Trophoblast cell (in vitro differentiated cells and primary cell): ENCODE measurements at regions not wholly inside any gene's neighbourhood (a gene's known extent, or its start where the extent isn't known, plus 50 kb on each side); places are given as distances from the start of the nearest gene placed in this dataset.

ENCODE experiments used
- DNase-seq, 2 donors: peaks; one replicate each; pipeline ENCODE4 v3.0.0-alpha.2; 2016
- H2AFZ ChIP-seq: 2 replicates; pipeline ENCODE4 v1.6.1; 2013; ENCODE audit warnings: low read length, moderate library complexity, mild to moderate bottlenecking; ENCODE audit not compliant: insufficient read depth, poor library complexity
- H2AK5ac ChIP-seq: 2 replicates; pipeline ENCODE4 v1.6.1; 2013; ENCODE audit warnings: mild to moderate bottlenecking, low read length
- H2BK120ac ChIP-seq: 2 replicates; pipeline ENCODE4 v1.6.1; 2013; ENCODE audit warnings: low read length, mild to moderate bottlenecking, moderate library complexity; ENCODE audit not compliant: insufficient read depth, poor library complexity
- H2BK12ac ChIP-seq: 2 replicates; pipeline ENCODE4 v1.6.1; 2013; ENCODE audit warnings: mild to moderate bottlenecking, low read length, moderate library complexity
- H2BK5ac ChIP-seq: 2 replicates; pipeline ENCODE4 v1.6.1; 2013; ENCODE audit warnings: low read length, low read depth, moderate library complexity, mild to moderate bottlenecking; ENCODE audit not compliant: poor library complexity
- H3K14ac ChIP-seq: 2 replicates; pipeline ENCODE4 v1.6.1; 2013; ENCODE audit warnings: mild to moderate bottlenecking, low read length
- H3K18ac ChIP-seq: 2 replicates; pipeline ENCODE4 v1.6.1; 2013; ENCODE audit warnings: mild to moderate bottlenecking, low read length
- H3K23ac ChIP-seq: 2 replicates; pipeline ENCODE4 v1.6.1; 2013; ENCODE audit warnings: low read length
- H3K27ac ChIP-seq: 2 replicates; pipeline ENCODE4 v1.5.1; 2013; ENCODE audit warnings: low read depth, mild to moderate bottlenecking, inconsistent platforms, low read length, moderate library complexity
- H3K27me3 ChIP-seq: 2 replicates; pipeline ENCODE4 v1.6.1; 2013; ENCODE audit warnings: inconsistent platforms, mild to moderate bottlenecking, low read length, moderate library complexity; ENCODE audit not compliant: insufficient read depth
- H3K36me3 ChIP-seq, 2 experiments: 1 replicate in 1 of 2; 2 replicates in 1 of 2; pipeline ENCODE4 v1.6.1; 2013; ENCODE audit warnings: low read length in 2 of 2, mild to moderate bottlenecking in 2 of 2, moderate library complexity in 1 of 2; ENCODE audit not compliant: insufficient read depth in 2 of 2, control insufficient read depth in 1 of 2
- H3K4ac ChIP-seq: 2 replicates; pipeline ENCODE4 v1.6.1; 2013; ENCODE audit warnings: low read depth, mild to moderate bottlenecking, low read length, moderate library complexity
- H3K4me1 ChIP-seq, 2 experiments: 1 replicate in 1 of 2; 2 replicates in 1 of 2; pipeline ENCODE4 v1.6.1; 2013; ENCODE audit warnings: low read length in 2 of 2, mild to moderate bottlenecking in 2 of 2, moderate library complexity in 1 of 2; ENCODE audit not compliant: insufficient read depth in 2 of 2, control insufficient read depth in 1 of 2
- H3K4me2 ChIP-seq: 2 replicates; pipeline ENCODE4 v1.6.1; 2013; ENCODE audit warnings: inconsistent platforms, mild to moderate bottlenecking, low read length, moderate library complexity
- H3K4me3 ChIP-seq: 2 replicates; pipeline ENCODE4 v1.5.1; 2013; ENCODE audit warnings: mild to moderate bottlenecking, low read depth, low read length, inconsistent platforms
- H3K79me1 ChIP-seq: one replicate; pipeline ENCODE4 v1.6.1; 2013; ENCODE audit warnings: low read length
- H3K79me2 ChIP-seq: 2 replicates; pipeline ENCODE4 v1.6.1; 2013; ENCODE audit warnings: low read length, mild to moderate bottlenecking; ENCODE audit not compliant: control insufficient read depth, insufficient read depth, poor library complexity
- H3K9ac ChIP-seq: 2 replicates; pipeline ENCODE4 v1.6.1; 2013; ENCODE audit warnings: mild to moderate bottlenecking, low read length
- H3K9me3 ChIP-seq: 2 replicates; pipeline ENCODE4 v1.6.1; 2013; ENCODE audit warnings: low read depth, mild to moderate bottlenecking, control low read depth, inconsistent platforms, low read length; ENCODE audit not compliant: insufficient read depth
- H4K12ac ChIP-seq: 2 replicates; pipeline ENCODE4 v1.6.1; 2013; ENCODE audit warnings: low read depth, mild to moderate bottlenecking, low read length, moderate library complexity
- H4K8ac ChIP-seq: 2 replicates; pipeline ENCODE4 v1.6.1; 2013; ENCODE audit warnings: low read depth, mild to moderate bottlenecking, low read length, moderate library complexity
- H4K91ac ChIP-seq: one replicate; pipeline ENCODE4 v1.6.1; 2013; ENCODE audit warnings: low read depth, mild to moderate bottlenecking, low read length, moderate library complexity
- whole genome bisulfite sequencing: extraction: QIAGEN DNeasy Blood & Tissue Kit; methylation state at CpG from one replicate; pipeline ENCODE4 v1.1.7; 2013; ENCODE audit warnings: missing lambda C conversion rate; ENCODE audit not compliant: insufficient read length, insufficient coverage; ENCODE audit errors: extremely low coverage; 5-methylcytosine and 5-hydroxymethylcytosine counted together

DNA sequence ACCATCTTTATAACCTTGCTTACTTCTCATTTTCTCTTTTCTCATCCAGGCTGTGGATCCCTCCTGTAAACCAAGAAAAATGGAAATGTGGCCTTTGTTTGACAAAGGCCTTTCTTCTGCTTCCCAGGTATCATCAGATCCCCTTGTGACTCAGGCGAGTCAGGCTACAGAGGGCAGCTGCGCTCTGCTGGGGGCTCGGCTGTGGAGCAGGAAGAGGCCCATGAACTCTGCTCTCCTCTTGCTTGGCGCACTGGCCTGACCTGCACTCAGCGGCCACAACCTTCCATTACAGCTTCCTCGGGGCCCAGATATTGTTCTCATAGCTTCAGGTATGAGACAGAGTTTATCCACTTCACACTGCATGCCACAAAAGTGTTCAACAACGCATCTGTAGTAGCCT, 457.6 kb upstream of the COBL start:
- WGBS: no CpG with 5 or more reads among the region's 7 CpGs
- Histone ChIP-seq H4K12ac (no peak overlapping the region), H4K8ac (no peak overlapping the region), H3K9me3 (no peaks in the 10 kb centered on the region), H2AK5ac (no peak overlapping the region), H3K9ac (no peak overlapping the region), H2AFZ (no peak overlapping the region), H3K4me1 (no peaks in the 10 kb centered on the region), H3K79me2 (no peaks in the 10 kb centered on the region), H3K27me3 (no peaks in the 10 kb centered on the region), H3K4ac (no peak overlapping the region), H3K4me2 (no peak overlapping the region), H2BK120ac (no peak overlapping the region), H4K91ac (no peak overlapping the region), H3K4me3 (no peak overlapping the region), H3K18ac (no peak overlapping the region), H3K14ac (no peak overlapping the region), H2BK12ac (no peak overlapping the region), H3K79me1 (no peaks in the 10 kb centered on the region), H3K23ac (no peak overlapping the region), H3K27ac (no peak overlapping the region), H3K36me3 (no peaks in the 10 kb centered on the region), H2BK5ac (no peak overlapping the region)
- DNase-seq: no peak

- no peak overlapping the region for H3K9ac ChIP-seq
- H3K27me3 ChIP-seq: no peaks in the 10 kb centered on the region
These were observed 455.6 kb upstream of the COBL start for GRCh38 chr7:51772190-51772589.

DNA sequence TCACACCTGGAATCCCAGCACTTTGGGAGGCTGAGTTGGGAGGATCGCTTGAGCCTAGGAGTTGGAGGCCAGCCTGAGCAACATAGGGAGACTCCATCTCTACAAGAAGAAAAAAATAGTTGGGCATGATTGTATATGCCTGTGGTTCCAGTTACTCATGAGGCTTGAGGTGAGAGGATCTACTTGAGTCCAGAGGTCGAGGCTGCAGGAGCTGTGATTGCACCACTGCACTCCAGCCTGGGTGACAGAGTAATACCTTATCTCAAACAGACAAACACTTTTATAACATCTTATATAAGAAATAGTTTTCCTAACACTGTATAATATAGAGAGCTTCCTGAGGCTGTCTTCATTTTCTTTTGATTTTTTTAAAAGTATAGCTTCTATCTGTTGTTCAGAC, 448.4 kb upstream of the COBL start:
- H3K9me3 ChIP-seq: no peaks in the 10 kb centered on the region
- H3K79me2 ChIP-seq: no peaks in the 10 kb centered on the region
- no peaks in the 10 kb centered on the region for H3K36me3 ChIP-seq
- H3K4ac ChIP-seq: no peak overlapping the region
- no peaks in the 10 kb centered on the region for H3K4me1 ChIP-seq
- no peak overlapping the region for H3K4me2 ChIP-seq
- H3K14ac ChIP-seq: no peak overlapping the region
- no peak overlapping the region for H4K91ac ChIP-seq
- no peaks in the 10 kb centered on the region for H3K27me3 ChIP-seq
- no peak overlapping the region for H3K18ac ChIP-seq
- no peak overlapping the region for H4K8ac ChIP-seq
- H3K27ac ChIP-seq: no peak overlapping the region
- no CpG with 5 or more reads among the region's 2 CpGs for WGBS
- H3K23ac ChIP-seq: no peak overlapping the region
- no peak overlapping the region for H3K4me3 ChIP-seq
- no peak overlapping the region for H2AK5ac ChIP-seq
- no peak overlapping the region for H4K12ac ChIP-seq
- no peak overlapping the region for H2AFZ ChIP-seq
- no peak overlapping the region for H2BK12ac ChIP-seq
- no peak overlapping the region for H2BK120ac ChIP-seq
- H2BK5ac ChIP-seq: no peak overlapping the region
- DNase-seq: no peak
- H3K9ac ChIP-seq: no peak overlapping the region
- no peaks in the 10 kb centered on the region for H3K79me1 ChIP-seq

More at GRCh38 chr7:51772190-51772589, 455.6 kb upstream of the COBL start:
- no peak overlapping the region for H3K4me2 ChIP-seq
- no peaks in the 10 kb centered on the region for H3K36me3 ChIP-seq
- no peak overlapping the region for H3K23ac ChIP-seq
- no peak overlapping the region for H2AK5ac ChIP-seq
- no peak overlapping the region for H3K4me3 ChIP-seq
- H3K27ac ChIP-seq: no peak overlapping the region
- H4K12ac ChIP-seq: no peak overlapping the region
- H4K91ac ChIP-seq: no peak overlapping the region
- no peak overlapping the region for H2BK5ac ChIP-seq
- no peak overlapping the region for H3K14ac ChIP-seq
- H3K79me2 ChIP-seq: no peaks in the 10 kb centered on the region
- no peaks in the 10 kb centered on the region for H3K4me1 ChIP-seq
- H3K18ac ChIP-seq: no peak overlapping the region
- no peak overlapping the region for H3K4ac ChIP-seq
- no peaks in the 10 kb centered on the region for H3K9me3 ChIP-seq
- H2BK12ac ChIP-seq: no peak overlapping the region
- no peak overlapping the region for H2BK120ac ChIP-seq
- DNase-seq: no peak
- no peaks in the 10 kb centered on the region for H3K79me1 ChIP-seq
- H4K8ac ChIP-seq: no peak overlapping the region
- WGBS: no CpG with 5 or more reads among the region's 2 CpGs
- no peak overlapping the region for H2AFZ ChIP-seq

DNA sequence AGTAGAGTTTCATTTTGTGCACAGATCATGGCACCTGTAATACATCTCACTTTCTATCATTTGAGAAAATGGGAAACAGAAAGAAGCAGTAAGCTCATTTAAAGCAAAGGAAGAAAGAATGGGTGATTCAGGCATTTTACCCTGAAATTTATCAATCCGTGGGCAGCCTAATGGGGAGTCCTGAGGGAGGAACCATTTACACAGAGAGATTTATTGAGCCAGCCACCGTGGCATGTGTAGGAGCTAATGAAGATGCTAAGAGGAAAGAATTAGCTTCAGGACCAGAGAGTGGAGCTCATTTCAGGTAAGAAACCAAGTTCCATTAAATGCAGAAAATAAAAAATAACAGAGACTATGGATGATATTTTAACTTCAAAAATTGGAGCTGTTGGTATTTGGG, 443.4 kb upstream of the COBL start:
- Histone ChIP-seq H3K14ac (no peak overlapping the region), H4K8ac (no peak overlapping the region), H3K4me1 (no peaks in the 10 kb centered on the region), H2BK120ac (no peak overlapping the region), H3K79me1 (no peaks in the 10 kb centered on the region), H3K4me2 (no peak overlapping the region), H3K4me3 (no peak overlapping the region), H3K4ac (no peak overlapping the region), H2AK5ac (no peak overlapping the region), H3K36me3 (no peaks in the 10 kb centered on the region), H3K9ac (no peak overlapping the region), H4K91ac (no peak overlapping the region), H2BK12ac (no peak overlapping the region), H4K12ac (no peak overlapping the region), H3K79me2 (no peaks in the 10 kb centered on the region), H3K23ac (no peak overlapping the region), H3K18ac (no peak overlapping the region), H3K27ac (no peak overlapping the region), H2AFZ (no peak overlapping the region), H2BK5ac (no peak overlapping the region), H3K27me3 (no peaks in the 10 kb centered on the region), H3K9me3 (no peaks in the 10 kb centered on the region)
- no CpG with 5 or more reads among the region's 2 CpGs for WGBS
- no peak for DNase-seq
